Superior temporal gyrus (tissue), 1 donor: ENCODE measurements at regions not wholly inside any gene's neighbourhood (a gene's known extent, or its start where the extent isn't known, plus 50 kb on each side); places are given as distances from the start of the nearest gene placed in this dataset.

ENCODE experiments used
- DNase-seq: peaks from one replicate; pipeline ENCODE4 v3.0.0-alpha.2; 2016; ENCODE audit errors: extremely low spot score

- no peak for DNase-seq
Observed at GRCh38 chr16:85401917-85402766, 211.0 kb upstream of the GSE1 start.

GRCh38 chr16:85402910-85403692 is 210.0 kb upstream of the GSE1 start:
- no peak for DNase-seq

GRCh38 chr16:85403693-85404092 is 209.4 kb upstream of the GSE1 start:
- DNase-seq: no peak

GRCh38 chr16:85412911-85413520 is 200.1 kb upstream of the GSE1 start:
- DNase-seq: no peak

GRCh38 chr16:85413691-85414663 is 199.1 kb upstream of the GSE1 start:
- DNase-seq: no peak

GRCh38 chr16:85415196-85416090 is 197.7 kb upstream of the GSE1 start:
- no peak for DNase-seq

GRCh38 chr16:85416228-85417109 is 196.7 kb upstream of the GSE1 start:
- DNase-seq: no peak

- DNase-seq: no peak
Observed at GRCh38 chr16:85417156-85417860, 195.8 kb upstream of the GSE1 start.

- DNase-seq: peak; percentile 59
Observed at GRCh38 chr16:85418978-85419491, 194.1 kb upstream of the GSE1 start.

GRCh38 chr16:85419503-85420408 is 193.4 kb upstream of the GSE1 start:
- DNase-seq: no peak

GRCh38 chr16:85420501-85421337 is 192.4 kb upstream of the GSE1 start:
- no peak for DNase-seq

GRCh38 chr16:85421338-85422195 is 191.6 kb upstream of the GSE1 start:
- no peak for DNase-seq

- no peak for DNase-seq
Observed at GRCh38 chr16:85422196-85422631, 190.9 kb upstream of the GSE1 start.

GRCh38 chr16:85422632-85423550 is 190.2 kb upstream of the GSE1 start:
- no peak for DNase-seq
